Gastroesophageal sphincter (tissue), 4 donors: ENCODE measurements at regions not wholly inside any gene's neighbourhood (a gene's known extent, or its start where the extent isn't known, plus 50 kb on each side); places are given as distances from the start of the nearest gene placed in this dataset.

Experiments
- ATAC-seq: fragments of 150-250 bp; one replicate; pipeline ENCODE4 v1.9.1; 2016; ENCODE audit warnings: mild to moderate bottlenecking, moderate library complexity
- H3K27ac ChIP-seq, 4 donors: fragments of 200-600 bp; sonication (generic) in 3 of 4; 1 replicate in 3 of 4; 2 replicates in 1 of 4; pipeline ENCODE4 v1.5.1; 2016 to 2019
- H3K27me3 ChIP-seq: fragments of 200-600 bp; sonication (generic); one replicate; pipeline ENCODE4 v1.5.1; 2019
- H3K36me3 ChIP-seq, 2 donors: fragments of 200-600 bp; sonication (generic); one replicate each; pipeline ENCODE4 v1.5.1; 2019; ENCODE audit warnings: control low read depth in 1 of 2
- H3K4me1 ChIP-seq, 3 donors: fragments of 200-600 bp; sonication (generic); 1 replicate in 2 of 3; 2 replicates in 1 of 3; pipeline ENCODE4 v1.5.1; 2016 to 2019; ENCODE audit warnings: control low read depth in 2 of 3
- H3K4me3 ChIP-seq, 2 donors: fragments of 200-600 bp; sonication (generic); one replicate each; pipeline ENCODE4 v1.5.1; 2019; ENCODE audit warnings: mild to moderate bottlenecking in 1 of 2, moderate library complexity in 1 of 2
- H3K9me3 ChIP-seq, 3 donors: fragments of 200-600 bp; sonication (generic); one replicate each; pipeline ENCODE4 v1.5.1; 2017 to 2019; ENCODE audit warnings: control low read depth in 2 of 3
- CTCF ChIP-seq, 4 experiments: fragments of 200-600 bp in 2 of 4; fragments of 450-650 bp in 2 of 4; sonication (generic) in 1 of 4; IDR thresholded peaks; one replicate each; pipeline ENCODE4 v1.5.1; 2017 to 2019; ENCODE audit warnings: antibody characterized with exemption in 4 of 4, mild to moderate bottlenecking in 2 of 4, moderate library complexity in 2 of 4
- EP300 ChIP-seq: sonication (generic); formaldehyde crosslinking; IDR thresholded peaks from one replicate; pipeline ENCODE4 v1.6.1; 2017; ENCODE audit warnings: antibody characterized with exemption, mild to moderate bottlenecking
- POLR2A ChIP-seq, 2 donors: fragments of 450-650 bp; IDR thresholded peaks; one replicate each; pipeline ENCODE4 v1.6.1; 2017; ENCODE audit warnings: antibody characterized with exemption in 2 of 2, mild to moderate bottlenecking in 2 of 2, moderate library complexity in 1 of 2
- POLR2AphosphoS5 ChIP-seq: sonication (generic); formaldehyde crosslinking; IDR thresholded peaks from one replicate; pipeline ENCODE4 v1.6.1; 2017; ENCODE audit warnings: antibody characterized with exemption
- WGBS, 2 donors: methylation state at CpG; one replicate each; pipeline ENCODE4 v1.1.5; 2018; ENCODE audit warnings: low coverage in 1 of 2; 5-methylcytosine and 5-hydroxymethylcytosine counted together

GRCh38 chr2:222017252-222017850 is 281.4 kb downstream of the PAX3 start:
- H3K36me3 ChIP-seq: no peaks in the 10 kb centered on the region

GRCh38 chr2:222013889-222014288 is 284.9 kb downstream of the PAX3 start:
- H3K9me3 ChIP-seq: no peaks in the 10 kb centered on the region
- peaks cover 51% of the 10 kb centered on the region for H3K27me3 ChIP-seq
- no peak overlapping the region for H3K4me3 ChIP-seq
- H3K27ac ChIP-seq: no peak overlapping the region
- TF ChIP-seq EP300 (no peak), CTCF (IDR thresholded peaks at IDR 0.05) (no peak), POLR2AphosphoS5 (no peak), POLR2A (IDR thresholded peaks at IDR 0.05) (no peak)
- WGBS, 2 donors: 67 to 95% methylated on average over 3 of the region's 3 CpGs
- no peaks in the 10 kb centered on the region for H3K4me1 ChIP-seq
- ATAC-seq: no peak
- H3K36me3 ChIP-seq: no peaks in the 10 kb centered on the region

More at GRCh38 chr2:222017252-222017850, 281.4 kb downstream of the PAX3 start:
- ATAC-seq: no peak
- Histone ChIP-seq H3K4me3 (no peak overlapping the region), H3K27me3 (peaks cover 22% of the 10 kb centered on the region), H3K9me3 (no peaks in the 10 kb centered on the region), H3K27ac (no peak overlapping the region), H3K4me1 (no peaks in the 10 kb centered on the region)
- WGBS, 2 donors: 81 to 86% methylated on average over 4 of the region's 4 CpGs
- TF ChIP-seq POLR2A (IDR thresholded peaks at IDR 0.05) (no peak), POLR2AphosphoS5 (no peak), EP300 (no peak), CTCF (IDR thresholded peaks at IDR 0.05) (no peak)

- H3K27me3 ChIP-seq: no peaks in the 10 kb centered on the region
- no peak for ATAC-seq
- no peak overlapping the region for H3K27ac ChIP-seq
- no peak overlapping the region for H3K4me3 ChIP-seq
- no peaks in the 10 kb centered on the region for H3K4me1 ChIP-seq
- no peak for TF ChIP-seq CTCF (IDR thresholded peaks at IDR 0.05)
- TF ChIP-seq POLR2AphosphoS5: no peak
- TF ChIP-seq EP300: no peak
- no peak for TF ChIP-seq POLR2A (IDR thresholded peaks at IDR 0.05)
- H3K36me3 ChIP-seq: no peaks in the 10 kb centered on the region
- no peaks in the 10 kb centered on the region for H3K9me3 ChIP-seq
- 78 to 87% methylated on average over 3 of the region's 3 CpGs for WGBS, 2 donors
Measured at GRCh38 chr2:222000326-222000725, 298.5 kb downstream of the PAX3 start.

- 41 to 80% methylated on average over 1 to 6 of the region's 6 CpGs for WGBS, 2 donors
- ATAC-seq: no peak
- TF ChIP-seq EP300: no peak
- TF ChIP-seq CTCF (IDR thresholded peaks at IDR 0.05): no peak
- no peak for TF ChIP-seq POLR2AphosphoS5
- no peak for TF ChIP-seq POLR2A (IDR thresholded peaks at IDR 0.05)
Measured at GRCh38 chr2:221999717-222000116, 299.1 kb downstream of the PAX3 start.

GRCh38 chr2:221999166-221999565 is 299.6 kb downstream of the PAX3 start:
- Histone ChIP-seq H3K4me1 (no peaks in the 10 kb centered on the region), H3K27me3 (no peaks in the 10 kb centered on the region), H3K4me3 (no peak overlapping the region), H3K27ac (no peak overlapping the region), H3K36me3 (no peaks in the 10 kb centered on the region), H3K9me3 (no peaks in the 10 kb centered on the region)
- ATAC-seq: no peak
- TF ChIP-seq POLR2AphosphoS5: no peak
- TF ChIP-seq EP300: no peak
- TF ChIP-seq POLR2A (IDR thresholded peaks at IDR 0.05): no peak
- TF ChIP-seq CTCF (IDR thresholded peaks at IDR 0.05): no peak
- 70 to 88% methylated on average over 1 to 2 of the region's 2 CpGs for WGBS, 2 donors

More at GRCh38 chr2:221999717-222000116, 299.1 kb downstream of the PAX3 start:
- H3K4me3 ChIP-seq: no peak overlapping the region
- no peaks in the 10 kb centered on the region for H3K27me3 ChIP-seq
- H3K27ac ChIP-seq: no peak overlapping the region
- no peaks in the 10 kb centered on the region for H3K4me1 ChIP-seq
- H3K9me3 ChIP-seq: no peaks in the 10 kb centered on the region
- no peaks in the 10 kb centered on the region for H3K36me3 ChIP-seq
